EL (cell line): ENCODE measurements at regions not wholly inside any gene's neighbourhood (a gene's known extent, or its start where the extent isn't known, plus 50 kb on each side); places are given as distances from the start of the nearest gene placed in this dataset.

ENCODE experiments used
- DNase-seq: peaks from one replicate; pipeline ENCODE4 v3.0.0-alpha.2; 2016

- no peak for DNase-seq
These were observed 281.7 kb upstream of the ZFHX3 start for GRCh38 chr16:73329358-73330286.

DNA sequence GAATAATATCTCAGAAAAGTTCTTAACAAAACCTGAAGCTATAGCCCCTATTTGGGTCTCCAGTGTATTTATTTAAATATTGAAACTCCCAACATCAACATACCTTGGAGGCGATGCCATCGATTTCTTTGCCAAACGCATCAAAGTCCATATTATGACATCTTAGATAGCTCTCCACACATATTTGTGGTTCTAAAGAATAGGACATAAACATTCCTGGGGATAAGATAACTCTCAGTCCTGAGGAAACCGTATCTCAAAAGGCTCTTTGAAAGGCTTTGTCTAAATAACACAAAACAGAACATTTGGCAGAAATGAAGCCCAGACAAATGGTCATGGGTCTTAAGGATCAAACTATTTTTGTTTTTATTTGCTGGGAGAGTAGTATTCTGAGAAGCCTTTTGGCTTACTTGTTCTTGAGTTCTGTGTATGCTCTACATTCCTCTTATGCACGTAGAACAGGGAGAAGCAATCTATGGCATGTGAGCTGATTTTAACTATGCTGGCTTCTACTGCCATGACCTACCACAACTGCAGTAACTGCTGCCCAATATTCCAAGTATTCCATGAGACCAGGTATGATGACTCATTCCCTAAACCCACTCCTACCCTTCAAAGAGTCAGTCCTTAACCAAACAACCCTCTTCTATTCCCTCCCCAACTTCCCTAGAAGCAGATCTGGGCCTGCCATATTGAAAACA lies 279.0 kb upstream of the ZFHX3 start:
- no peak for DNase-seq

- DNase-seq = no peak
These were observed 278.3 kb upstream of the ZFHX3 start for GRCh38 chr16:73326221-73326620.

GRCh38 chr16:73323880-73324279 lies 276.0 kb upstream of the ZFHX3 start:
- no peak for DNase-seq

- DNase-seq = no peak
These were observed 274.9 kb upstream of the ZFHX3 start for GRCh38 chr16:73322856-73323255.

DNA sequence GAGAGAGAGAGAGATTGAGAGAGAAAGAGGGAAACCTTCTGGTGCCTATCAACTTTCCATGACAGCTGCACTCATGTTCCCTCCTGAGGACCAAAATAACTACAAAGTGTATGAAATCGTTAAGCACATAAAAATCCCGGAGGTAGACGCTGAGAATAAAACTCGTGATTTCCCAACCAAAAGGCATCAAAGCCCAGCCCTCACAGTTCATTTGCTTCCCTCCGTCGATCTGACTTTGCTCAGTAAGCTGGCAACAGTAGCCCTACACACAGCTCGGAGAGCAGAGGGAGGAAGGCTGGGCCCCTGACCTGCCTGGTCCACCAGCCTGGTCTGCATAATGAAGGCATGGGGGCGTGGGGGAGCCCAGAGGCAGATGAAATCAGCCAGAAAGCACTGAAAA lies 273.9 kb upstream of the ZFHX3 start:
- no peak for DNase-seq

DNA sequence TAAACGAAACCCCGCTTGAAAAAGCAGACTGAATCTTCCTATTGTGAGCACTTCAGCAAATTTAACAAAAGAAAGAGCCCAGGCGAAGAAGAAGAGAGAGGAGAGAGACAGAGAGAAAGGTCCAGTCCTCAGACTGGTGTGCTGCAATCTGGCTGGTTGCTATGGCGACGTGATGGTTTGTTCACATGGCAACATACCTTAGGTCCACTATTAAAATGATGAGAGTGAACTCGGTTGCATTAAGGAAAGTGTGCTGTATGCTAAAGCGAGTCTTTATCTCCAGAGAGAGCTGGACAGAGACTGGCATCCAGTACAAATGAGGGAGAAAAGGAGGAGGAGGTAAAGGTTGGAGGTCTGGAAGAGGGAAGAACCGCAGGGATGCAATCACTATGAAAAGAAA lies 271.8 kb upstream of the ZFHX3 start:
- no peak for DNase-seq

GRCh38 chr16:73319261-73319660 lies 271.3 kb upstream of the ZFHX3 start:
- DNase-seq = no peak

- no peak for DNase-seq
These were observed 269.5 kb upstream of the ZFHX3 start for GRCh38 chr16:73317321-73317857.

GRCh38 chr16:73315645-73316044 lies 267.7 kb upstream of the ZFHX3 start:
- no peak for DNase-seq

- DNase-seq = no peak
These were observed 266.0 kb upstream of the ZFHX3 start for GRCh38 chr16:73313950-73314349.

GRCh38 chr16:73311857-73312723 lies 264.2 kb upstream of the ZFHX3 start:
- no peak for DNase-seq

- DNase-seq = no peak
These were observed 260.8 kb upstream of the ZFHX3 start for GRCh38 chr16:73308771-73309170.

GRCh38 chr16:73306901-73307413 lies 259.0 kb upstream of the ZFHX3 start:
- no peak for DNase-seq

GRCh38 chr16:73304008-73304774 lies 256.3 kb upstream of the ZFHX3 start:
- DNase-seq = peak; percentile 11

DNA sequence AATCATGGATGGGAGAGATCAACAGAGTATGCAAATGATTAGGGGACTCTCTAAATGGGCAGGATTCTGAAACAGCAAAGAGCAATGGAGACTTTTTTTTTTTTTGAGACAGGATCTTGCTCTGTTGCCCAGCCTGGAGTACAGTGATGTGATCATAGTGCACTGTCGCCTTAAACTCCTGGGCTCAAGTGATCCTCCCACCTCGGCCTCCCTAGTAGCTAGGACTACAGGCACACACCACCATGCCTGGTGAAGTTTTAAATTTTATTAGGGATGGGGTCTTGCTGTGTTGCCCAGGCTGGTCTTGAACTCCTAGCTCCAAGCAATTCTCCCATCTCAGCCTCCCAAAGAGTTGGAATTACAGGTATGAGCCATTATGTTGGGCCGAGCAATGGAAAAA lies 255.0 kb upstream of the ZFHX3 start:
- DNase-seq = no peak

- no peak for DNase-seq
These were observed 254.1 kb upstream of the ZFHX3 start for GRCh38 chr16:73301984-73302383.

- DNase-seq = no peak
These were observed 251.4 kb upstream of the ZFHX3 start for GRCh38 chr16:73299346-73299745.

DNA sequence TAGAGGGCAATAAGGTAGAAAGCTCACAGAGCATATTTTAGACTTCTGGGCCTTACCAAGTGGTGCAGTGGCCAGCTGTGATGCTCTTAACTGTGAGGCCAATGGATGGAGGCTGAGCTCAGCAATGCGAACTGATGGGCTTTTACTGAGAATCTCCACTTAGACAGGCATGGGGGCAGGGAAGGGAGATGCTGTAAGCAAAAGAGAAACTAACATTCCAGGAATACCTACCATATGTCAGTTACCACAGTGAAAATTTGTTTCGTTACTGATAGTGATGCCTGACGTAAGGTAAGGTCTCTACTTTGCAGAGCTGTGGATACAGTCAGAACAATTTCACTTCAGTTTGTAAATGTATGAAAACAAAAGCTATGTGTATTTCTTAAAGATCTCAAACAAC lies 250.6 kb upstream of the ZFHX3 start:
- peak; percentile 62 for DNase-seq

- DNase-seq = no peak
These were observed 242.3 kb upstream of the ZFHX3 start for GRCh38 chr16:73290258-73290657.

GRCh38 chr16:73289232-73289631 lies 241.3 kb upstream of the ZFHX3 start:
- no peak for DNase-seq

- DNase-seq = no peak
These were observed 240.6 kb upstream of the ZFHX3 start for GRCh38 chr16:73288520-73288919.
